ENCODE measurements at regions not wholly inside any gene's neighbourhood (a gene's known extent, or its start where the extent isn't known, plus 50 kb on each side); places are given as distances from the start of the nearest gene placed in this dataset.

DNA sequence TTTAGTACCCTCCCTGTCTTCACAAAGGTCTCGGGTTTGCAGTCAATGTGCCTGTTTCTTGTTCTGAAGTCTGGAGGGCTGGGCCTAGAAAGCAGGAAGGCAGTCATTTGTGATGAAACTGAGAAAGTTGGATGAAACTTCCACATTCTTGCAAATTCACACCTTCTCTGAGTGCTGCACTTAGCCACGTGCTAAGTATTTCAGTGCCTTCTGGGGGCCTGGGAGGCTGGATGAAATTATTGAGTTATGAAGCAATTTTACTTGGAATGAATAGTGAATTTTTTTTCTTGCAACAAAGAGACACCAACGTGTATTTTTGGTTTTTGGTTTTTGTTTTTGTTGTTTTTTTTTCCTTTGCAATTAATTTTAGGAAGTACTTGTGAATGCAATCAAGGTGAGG, 71.2 kb downstream of the MSX1 start:
- Mint-ChIP-seq H3K27me3 (peaks cover under 1% of the 10 kb centered on the region), H3K27ac (no peak overlapping the region), H3K4me1 (peaks cover 22% of the 10 kb centered on the region), H3K4me3 (no peak overlapping the region), H3K9me3 (ENCODE audit: insufficient read depth) (peaks cover 2% of the 10 kb centered on the region)
- peaks cover 3 to 5% of the 10 kb centered on the region in 2 donors for H3K4me1 ChIP-seq (ENCODE audit: control insufficient read depth in 2 of 2, insufficient read depth in 2 of 2, low read length in 2 of 2)
- no peaks in the 10 kb centered on the region for H3K27me3 ChIP-seq (replicated peaks in 1 of 4; ENCODE audit: control extremely low read depth in 1 of 4, control insufficient read depth in 3 of 4, insufficient read depth in 4 of 4, low read length in 3 of 4)
- POLR2A ChIA-PET: no interaction called here
- intact Hi-C loops (cut with micrococcal nuclease): no loop called here
- 60% methylated on average over 1 of the region's 3 CpGs for WGBS (ENCODE audit: insufficient coverage)
- no peaks in the 10 kb centered on the region for H3K79me2 ChIP-seq (ENCODE audit: control insufficient read depth, insufficient read depth, low read length)
- ATAC-seq (ENCODE audit: low read depth): no peak
- no peak overlapping the region for H3K9ac ChIP-seq (ENCODE audit: low read length)
- no peak overlapping the region for H2AFZ ChIP-seq (ENCODE audit: insufficient read depth, low read depth, low read length, poor library complexity, severe bottlenecking)
- no peak overlapping the region for H3K4me2 ChIP-seq (replicated peaks; ENCODE audit: low read depth, low read length, poor library complexity, severe bottlenecking)
- CTCF ChIA-PET: no interaction called here
- no peak for DNase-seq
- no peaks in the 10 kb centered on the region for H4K20me1 ChIP-seq (ENCODE audit: control insufficient read depth, insufficient read depth, low read length, poor library complexity, severe bottlenecking)
- no peak overlapping the region for H3K27ac ChIP-seq (ENCODE audit: low read length in 2 of 2)
- TF ChIP-seq, protein P1, sequence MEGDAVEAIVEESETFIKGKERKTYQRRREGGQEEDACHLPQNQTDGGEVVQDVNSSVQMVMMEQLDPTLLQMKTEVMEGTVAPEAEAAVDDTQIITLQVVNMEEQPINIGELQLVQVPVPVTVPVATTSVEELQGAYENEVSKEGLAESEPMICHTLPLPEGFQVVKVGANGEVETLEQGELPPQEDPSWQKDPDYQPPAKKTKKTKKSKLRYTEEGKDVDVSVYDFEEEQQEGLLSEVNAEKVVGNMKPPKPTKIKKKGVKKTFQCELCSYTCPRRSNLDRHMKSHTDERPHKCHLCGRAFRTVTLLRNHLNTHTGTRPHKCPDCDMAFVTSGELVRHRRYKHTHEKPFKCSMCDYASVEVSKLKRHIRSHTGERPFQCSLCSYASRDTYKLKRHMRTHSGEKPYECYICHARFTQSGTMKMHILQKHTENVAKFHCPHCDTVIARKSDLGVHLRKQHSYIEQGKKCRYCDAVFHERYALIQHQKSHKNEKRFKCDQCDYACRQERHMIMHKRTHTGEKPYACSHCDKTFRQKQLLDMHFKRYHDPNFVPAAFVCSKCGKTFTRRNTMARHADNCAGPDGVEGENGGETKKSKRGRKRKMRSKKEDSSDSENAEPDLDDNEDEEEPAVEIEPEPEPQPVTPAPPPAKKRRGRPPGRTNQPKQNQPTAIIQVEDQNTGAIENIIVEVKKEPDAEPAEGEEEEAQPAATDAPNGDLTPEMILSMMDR (IDR thresholded peaks at IDR 0.05): no peak
- no peak for TF ChIP-seq EZH2 (IDR thresholded peaks at IDR 0.05; ENCODE audit: borderline replicate concordance, insufficient read depth, low read depth, low read length, poor library complexity, severe bottlenecking)
- H3K4me3 ChIP-seq (ENCODE audit: control extremely low read depth in 1 of 5, extremely low read depth in 1 of 5, insufficient read depth in 1 of 5, low read depth in 2 of 5, low read length in 4 of 5): no peak overlapping the region
- H3K36me3 ChIP-seq (replicated peaks in 1 of 2; ENCODE audit: control extremely low read depth in 1 of 2, control insufficient read depth in 1 of 2, extremely low read depth in 1 of 2, insufficient read depth in 2 of 2, low read length in 1 of 2): no peaks in the 10 kb centered on the region
- peaks cover 0 to 3% (median 0%) of the 10 kb centered on the region in 3 donors for H3K9me3 ChIP-seq (ENCODE audit: control extremely low read depth in 1 of 3, control insufficient read depth in 2 of 3, insufficient read depth in 1 of 3, low read length in 2 of 3)

DNA sequence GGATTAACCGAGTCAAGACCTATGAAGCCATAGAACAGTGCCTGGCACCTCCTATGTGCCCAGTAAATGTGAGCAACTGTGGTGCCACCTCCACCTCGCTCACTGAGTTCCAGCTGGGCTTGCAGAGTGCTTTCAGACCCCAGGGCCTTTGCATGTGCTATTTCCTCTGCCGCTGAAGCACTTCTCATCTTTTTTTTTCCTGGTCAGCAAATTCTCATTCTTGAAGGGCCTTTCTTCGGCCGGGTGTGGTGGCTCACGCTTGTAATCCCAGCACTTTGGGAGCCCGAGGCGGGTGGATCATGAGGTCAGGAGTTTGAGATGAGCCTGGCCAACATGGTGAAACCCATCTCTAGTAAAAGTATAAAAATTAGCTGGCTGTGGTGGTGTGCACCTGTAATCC, 76.5 kb downstream of the MSX1 start:
- Histone ChIP-seq H3K4me2 (replicated peaks; ENCODE audit: low read depth, low read length, poor library complexity, severe bottlenecking) (no peak overlapping the region), H3K4me1 (ENCODE audit: control insufficient read depth in 2 of 2, insufficient read depth in 2 of 2, low read length in 2 of 2) (no peaks in the 10 kb centered on the region), H3K79me2 (ENCODE audit: control insufficient read depth, insufficient read depth, low read length) (no peaks in the 10 kb centered on the region), H3K36me3 (replicated peaks in 1 of 2; ENCODE audit: control extremely low read depth in 1 of 2, control insufficient read depth in 1 of 2, extremely low read depth in 1 of 2, insufficient read depth in 2 of 2, low read length in 1 of 2) (no peaks in the 10 kb centered on the region), H3K4me3 (ENCODE audit: control extremely low read depth in 1 of 5, extremely low read depth in 1 of 5, insufficient read depth in 1 of 5, low read depth in 2 of 5, low read length in 4 of 5) (no peak overlapping the region), H3K27me3 (replicated peaks in 1 of 4; ENCODE audit: control extremely low read depth in 1 of 4, control insufficient read depth in 3 of 4, insufficient read depth in 4 of 4, low read length in 3 of 4) (no peaks in the 10 kb centered on the region), H3K27ac (ENCODE audit: low read length in 2 of 2) (no peak overlapping the region), H4K20me1 (ENCODE audit: control insufficient read depth, insufficient read depth, low read length, poor library complexity, severe bottlenecking) (no peaks in the 10 kb centered on the region), H3K9ac (ENCODE audit: low read length) (no peak overlapping the region), H3K9me3 (ENCODE audit: control extremely low read depth in 1 of 3, control insufficient read depth in 2 of 3, insufficient read depth in 1 of 3, low read length in 2 of 3) (peaks cover 0 to 4% (median 1%) of the 10 kb centered on the region in 3 donors), H2AFZ (ENCODE audit: insufficient read depth, low read depth, low read length, poor library complexity, severe bottlenecking) (no peak overlapping the region)
- H3K4me1 Mint-ChIP-seq: peaks cover 8% of the 10 kb centered on the region
- intact Hi-C loops (cut with micrococcal nuclease): no loop called here
- no peaks in the 10 kb centered on the region for H3K9me3 Mint-ChIP-seq (ENCODE audit: insufficient read depth)
- TF ChIP-seq EZH2 (IDR thresholded peaks at IDR 0.05; ENCODE audit: borderline replicate concordance, insufficient read depth, low read depth, low read length, poor library complexity, severe bottlenecking): no peak
- H3K27me3 Mint-ChIP-seq: no peaks in the 10 kb centered on the region
- WGBS (ENCODE audit: insufficient coverage): 93% methylated on average over 5 of the region's 8 CpGs
- H3K4me3 Mint-ChIP-seq: no peak overlapping the region
- no peak for DNase-seq
- POLR2A ChIA-PET: no interaction called here
- no peak overlapping the region for H3K27ac Mint-ChIP-seq
- ATAC-seq (ENCODE audit: low read depth): no peak
- CTCF ChIA-PET: interaction anchor here (1.1 kb wide), 1 partner anchor 15 kb away, joined by 3 read pairs; no protein-coding TSS in a partner anchor

All from B cell (primary cell).